Fibroblast of lung (primary cell): ENCODE measurements at regions not wholly inside any gene's neighbourhood (a gene's known extent, or its start where the extent isn't known, plus 50 kb on each side); places are given as distances from the start of the nearest gene placed in this dataset.

Experiments used
- DNase-seq, 2 donors: peaks; one replicate each; pipeline versions ENCODE4 v3.0.0 to v3.0.0-alpha.2; 2010; ENCODE audit warnings: low read depth in 2 of 2
- H2AFZ ChIP-seq: 2 replicates; pipeline ENCODE4 v1.5.1; 2012; ENCODE audit warnings: low read length, control low read depth, inconsistent platforms
- H3K27ac ChIP-seq: 2 replicates; pipeline ENCODE4 v1.5.1; 2011; ENCODE audit warnings: low read length, control low read depth; ENCODE audit not compliant: insufficient read depth
- H3K27me3 ChIP-seq: 2 replicates; pipeline ENCODE4 v1.5.1; 2011; ENCODE audit warnings: mild to moderate bottlenecking, low read length; ENCODE audit not compliant: control insufficient read depth, insufficient read depth
- H3K36me3 ChIP-seq: 2 replicates; pipeline ENCODE4 v1.5.1; 2011; ENCODE audit warnings: low read length; ENCODE audit not compliant: control insufficient read depth, insufficient read depth
- H3K4me1 ChIP-seq: 2 replicates; pipeline ENCODE4 v1.5.1; 2011; ENCODE audit warnings: low read length; ENCODE audit not compliant: control insufficient read depth, insufficient read depth; ENCODE audit errors: extremely low read depth
- H3K4me2 ChIP-seq: 2 replicates; pipeline ENCODE4 v1.5.1; 2011; ENCODE audit warnings: low read length, control low read depth; ENCODE audit not compliant: insufficient read depth; ENCODE audit errors: extremely low read depth
- H3K4me3 ChIP-seq, 4 experiments: fragments of 200-600 bp in 1 of 4; sonication (generic) in 1 of 4; replicated peaks in 1 of 4; 2 replicates each; pipeline ENCODE4 v1.5.1; 2011 to 2016; ENCODE audit warnings: low read length in 4 of 4, low read depth in 3 of 4, mild to moderate bottlenecking in 3 of 4, control low read depth in 2 of 4, inconsistent platforms in 1 of 4, mixed read lengths in 1 of 4; ENCODE audit not compliant: insufficient read depth in 1 of 4; ENCODE audit errors: control extremely low read depth in 1 of 4
- H3K79me2 ChIP-seq: 2 replicates; pipeline ENCODE4 v1.5.1; 2012; ENCODE audit warnings: mild to moderate bottlenecking, low read length, inconsistent platforms; ENCODE audit not compliant: control insufficient read depth, insufficient read depth
- H3K9ac ChIP-seq: 2 replicates; pipeline ENCODE4 v1.5.1; 2011; ENCODE audit warnings: mild to moderate bottlenecking, low read length, control low read depth; ENCODE audit not compliant: insufficient read depth
- H3K9me3 ChIP-seq: 2 replicates; pipeline ENCODE4 v1.5.1; 2012; ENCODE audit warnings: low read depth, low read length; ENCODE audit not compliant: control insufficient read depth, insufficient read depth
- H4K20me1 ChIP-seq: 2 replicates; pipeline ENCODE4 v1.5.1; 2011; ENCODE audit warnings: low read length; ENCODE audit not compliant: control insufficient read depth, insufficient read depth; ENCODE audit errors: extremely low read depth
- CTCF ChIP-seq, 2 donors: IDR thresholded peaks in 1 of 2; conservative IDR thresholded peaks in 1 of 2; 1 replicate in 1 of 2; 2 replicates in 1 of 2; pipeline ENCODE4 v1.5.1; 2011 to 2012; ENCODE audit warnings: low read length in 2 of 2, control low read depth in 1 of 2, inconsistent platforms in 1 of 2, low read depth in 1 of 2, mild to moderate bottlenecking in 1 of 2
- EZH2 ChIP-seq: IDR thresholded peaks from 2 replicates; pipeline ENCODE4 v1.5.1; 2012; ENCODE audit warnings: low read length, control low read depth, mild to moderate bottlenecking; ENCODE audit errors: missing control alignments

GRCh38 chr4:96483308-96484030 lies 643.6 kb downstream of the PDHA2 start:
- H3K27me3 ChIP-seq: no peaks in the 10 kb centered on the region
- no peak overlapping the region for H3K9ac ChIP-seq
- no peaks in the 10 kb centered on the region for H3K9me3 ChIP-seq
- no peak overlapping the region for H3K4me3 ChIP-seq
- H3K4me1 ChIP-seq: no peaks in the 10 kb centered on the region
- no peaks in the 10 kb centered on the region for H3K79me2 ChIP-seq
- no peaks in the 10 kb centered on the region for H4K20me1 ChIP-seq
- H2AFZ ChIP-seq: no peak overlapping the region
- no peak overlapping the region for H3K27ac ChIP-seq
- DNase-seq: no peak
- H3K4me2 ChIP-seq: no peak overlapping the region
- H3K36me3 ChIP-seq: no peaks in the 10 kb centered on the region
- no peak for TF ChIP-seq EZH2

GRCh38 chr4:96486563-96486962 lies 646.7 kb downstream of the PDHA2 start:
- Histone ChIP-seq H3K9me3 (no peaks in the 10 kb centered on the region), H3K4me2 (no peak overlapping the region), H3K4me1 (no peaks in the 10 kb centered on the region), H3K27me3 (no peaks in the 10 kb centered on the region), H3K4me3 (no peak overlapping the region), H2AFZ (no peak overlapping the region), H3K27ac (no peak overlapping the region), H4K20me1 (no peaks in the 10 kb centered on the region), H3K36me3 (no peaks in the 10 kb centered on the region), H3K79me2 (no peaks in the 10 kb centered on the region), H3K9ac (no peak overlapping the region)
- TF ChIP-seq EZH2 (no peak), CTCF (conservative IDR thresholded peaks at IDR 0.05 in 1 of 2, IDR thresholded peaks at IDR 0.05 in 1 of 2; ENCODE audit: low read depth in 1 of 2, low read length in 2 of 2) (no peak)
- DNase-seq: no peak

DNA sequence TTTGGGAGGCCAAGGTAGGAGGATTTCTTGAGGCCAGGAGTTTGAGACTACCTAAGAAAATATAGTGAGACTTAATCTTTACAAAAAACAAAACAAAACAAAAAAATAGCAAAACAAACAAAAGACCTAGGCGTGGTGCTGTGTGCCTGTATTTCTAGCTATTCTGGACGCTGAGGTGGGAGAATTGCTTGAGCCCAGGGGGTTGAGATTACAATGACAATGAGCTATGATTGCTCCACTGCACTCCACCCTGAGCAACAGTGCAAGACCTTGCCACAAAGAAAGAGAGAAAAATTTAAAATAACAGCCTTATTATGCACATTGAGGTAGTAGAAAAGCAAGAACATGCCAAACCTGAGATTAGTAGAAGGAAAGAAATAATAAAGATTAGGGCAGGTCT lies 657.7 kb downstream of the PDHA2 start:
- Histone ChIP-seq H2AFZ (no peak overlapping the region), H3K9me3 (no peaks in the 10 kb centered on the region), H3K36me3 (no peaks in the 10 kb centered on the region), H3K27ac (no peak overlapping the region), H3K4me2 (no peak overlapping the region), H3K27me3 (no peaks in the 10 kb centered on the region), H3K4me1 (no peaks in the 10 kb centered on the region), H3K9ac (no peak overlapping the region), H4K20me1 (no peaks in the 10 kb centered on the region), H3K4me3 (no peak overlapping the region), H3K79me2 (no peaks in the 10 kb centered on the region)
- no peak for TF ChIP-seq CTCF (conservative IDR thresholded peaks at IDR 0.05 in 1 of 2, IDR thresholded peaks at IDR 0.05 in 1 of 2; ENCODE audit: low read depth in 1 of 2, low read length in 2 of 2)
- no peak for TF ChIP-seq EZH2
- DNase-seq: no peak
